SK-N-SH (cell line): ENCODE measurements at regions not wholly inside any gene's neighbourhood (a gene's known extent, or its start where the extent isn't known, plus 50 kb on each side); places are given as distances from the start of the nearest gene placed in this dataset.

Experiments used
- CTCF ChIA-PET: fragments of 300-600, 350-600 bp; formaldehyde crosslinking; extraction: SDS; loops from one replicate; lab custom pipeline; 2021; lab: Yijun Ruan, JAX
- POLR2A ChIA-PET: fragments of 350-600 bp; sonication (Branson Sonifier 250); formaldehyde crosslinking; extraction: SDS; loops from one replicate; lab custom pipeline; 2020; ENCODE audit warnings: antibody characterized with exemption, inconsistent platforms; lab: Yijun Ruan, JAX
- DNase-seq: peaks from one replicate; pipeline ENCODE4 v3.0.0; 2012
- H2AFZ ChIP-seq: fragments of 200-600 bp; sonication (generic); 2 replicates; pipeline ENCODE4 v1.8.1; 2016; ENCODE audit warnings: antibody characterized with exemption, mild to moderate bottlenecking, low read depth
- H3F3A ChIP-seq: fragments of 200-600 bp; sonication (generic); replicated peaks from 2 replicates; pipeline ENCODE3; 2016; ENCODE audit warnings: antibody characterized with exemption, mild to moderate bottlenecking; ENCODE audit not compliant: insufficient read depth
- H3K27ac ChIP-seq, 2 experiments: fragments of 200-500 bp in 1 of 2; fragments of 200-600 bp in 1 of 2; sonication (Bioruptor generic) in 1 of 2; sonication (generic), shearing (Covaris generic) in 1 of 2; 2 replicates each; pipeline versions ENCODE4 v1.5.1 to v1.6.1; 2014 to 2016; ENCODE audit warnings: low read depth in 2 of 2, inconsistent platforms in 1 of 2, low read length in 1 of 2, mild to moderate bottlenecking in 1 of 2, mixed read lengths in 1 of 2
- H3K27me3 ChIP-seq: fragments of 200-600 bp; sonication (generic), shearing (Covaris generic); 2 replicates; pipeline ENCODE4 v1.6.1; 2016; ENCODE audit warnings: mixed run types; ENCODE audit not compliant: insufficient read depth
- H3K36me3 ChIP-seq, 2 experiments: fragments of 200-500 bp in 1 of 2; fragments of 200-600 bp in 1 of 2; sonication (Bioruptor generic) in 1 of 2; sonication (generic) in 1 of 2; replicated peaks in 1 of 2; 2 replicates each; pipeline versions ENCODE3 to v1.5.1; 2014 to 2016; ENCODE audit warnings: low read length in 1 of 2, mild to moderate bottlenecking in 1 of 2; ENCODE audit not compliant: insufficient read depth in 2 of 2, control insufficient read depth in 1 of 2
- H3K4me1 ChIP-seq, 2 experiments: fragments of 200-500 bp in 1 of 2; fragments of 200-600 bp in 1 of 2; sonication (Bioruptor generic) in 1 of 2; sonication (generic), shearing (Covaris generic) in 1 of 2; 2 replicates each; pipeline versions ENCODE4 v1.5.1 to v1.6.1; 2014 to 2016; ENCODE audit warnings: low read depth in 1 of 2, low read length in 1 of 2, mixed run types in 1 of 2; ENCODE audit not compliant: insufficient read depth in 2 of 2, control insufficient read depth in 1 of 2
- H3K4me2 ChIP-seq: fragments of 200-600 bp; sonication (generic), shearing (Covaris generic); 2 replicates; pipeline ENCODE4 v1.6.1; 2017; ENCODE audit warnings: mixed run types
- H3K4me3 ChIP-seq, 2 experiments: fragments of 200-500 bp in 1 of 2; fragments of 200-600 bp in 1 of 2; sonication (Bioruptor generic) in 1 of 2; sonication (generic), shearing (Covaris generic) in 1 of 2; 2 replicates each; pipeline versions ENCODE4 v1.5.1 to v1.8.1; 2014 to 2016; ENCODE audit warnings: low read depth in 2 of 2, inconsistent platforms in 1 of 2, low read length in 1 of 2, mild to moderate bottlenecking in 1 of 2, mixed read lengths in 1 of 2, moderate library complexity in 1 of 2
- H3K79me2 ChIP-seq: fragments of 200-600 bp; sonication (generic); 2 replicates; pipeline ENCODE4 v1.8.1; 2017; ENCODE audit warnings: mild to moderate bottlenecking; ENCODE audit not compliant: insufficient read depth
- H3K9ac ChIP-seq: fragments of 200-600 bp; sonication (generic); 2 replicates; pipeline ENCODE4 v1.6.1; 2017; ENCODE audit warnings: mixed run types
- H3K9me2 ChIP-seq: fragments of 200-600 bp; sonication (generic); 2 replicates; pipeline ENCODE4 v1.6.1; 2017; ENCODE audit warnings: mixed run types
- H3K9me3 ChIP-seq: fragments of 200-600 bp; sonication (generic); 2 replicates; pipeline ENCODE4 v1.6.1; 2017; ENCODE audit warnings: mixed run types, mild to moderate bottlenecking, moderate library complexity
- H4K20me1 ChIP-seq: fragments of 200-600 bp; sonication (generic); 2 replicates; pipeline ENCODE4 v1.6.1; 2017; ENCODE audit warnings: mild to moderate bottlenecking, mixed run types; ENCODE audit not compliant: insufficient read depth
- ELF1 ChIP-seq: IDR thresholded peaks from 2 replicates; pipeline ENCODE4 v1.4.0; 2012
- EZH2phosphoT487 ChIP-seq: fragments of 200-600 bp; sonication (generic); IDR thresholded peaks from 2 replicates; pipeline ENCODE4 v1.6.1; 2017; ENCODE audit warnings: low read depth, mixed run types, mild to moderate bottlenecking, antibody characterized with exemption, moderate library complexity, borderline replicate concordance
- FOSL2 ChIP-seq: IDR thresholded peaks from 2 replicates; pipeline ENCODE4 v1.4.0; 2012; ENCODE audit warnings: low read depth, mild to moderate bottlenecking, moderate library complexity, borderline replicate concordance
- FOXM1 ChIP-seq: IDR thresholded peaks from 2 replicates; pipeline ENCODE4 v1.4.0; 2012; ENCODE audit warnings: low read depth, mild to moderate bottlenecking
- GABPA ChIP-seq: IDR thresholded peaks from 2 replicates; pipeline ENCODE4 v1.4.0; 2012; ENCODE audit warnings: low read depth, mild to moderate bottlenecking
- JUND ChIP-seq: IDR thresholded peaks from 2 replicates; pipeline ENCODE4 v1.4.0; 2012
- MXI1 ChIP-seq: IDR thresholded peaks from 2 replicates; pipeline ENCODE4 v1.6.1; 2012; ENCODE audit warnings: mild to moderate bottlenecking, low read depth, low read length, improper control_type of control experiment
- NFIC ChIP-seq: IDR thresholded peaks from 2 replicates; pipeline ENCODE4 v1.4.0; 2012; ENCODE audit warnings: borderline replicate concordance
- NRF1 ChIP-seq: IDR thresholded peaks from 2 replicates; pipeline ENCODE4 v1.6.1; 2012; ENCODE audit warnings: low read depth, mild to moderate bottlenecking, low read length
- PBX3 ChIP-seq: IDR thresholded peaks from 2 replicates; pipeline ENCODE4; 2012
- RCOR1 ChIP-seq: fragments of 150-350 bp; IDR thresholded peaks from 2 replicates; pipeline ENCODE4 v1.6.1; 2017; ENCODE audit warnings: antibody characterized with exemption, low read length
- REST ChIP-seq: IDR thresholded peaks from 2 replicates; pipeline ENCODE4 v1.6.1; 2012; ENCODE audit warnings: mild to moderate bottlenecking, low read depth, low read length, moderate library complexity
- RXRA ChIP-seq: IDR thresholded peaks from 2 replicates; pipeline ENCODE4 v1.4.0; 2012; ENCODE audit warnings: low read depth, mild to moderate bottlenecking, borderline replicate concordance
- SMC3 ChIP-seq: IDR thresholded peaks from 2 replicates; pipeline ENCODE4 v1.6.1; 2012; ENCODE audit warnings: low read depth, low read length, improper control_type of control experiment
- USF1 ChIP-seq: IDR thresholded peaks from 2 replicates; pipeline ENCODE4 v1.4.0; 2012; ENCODE audit warnings: low read depth, borderline replicate concordance
- USF2 ChIP-seq: fragments of 150-350 bp; IDR thresholded peaks from 2 replicates; pipeline ENCODE4 v1.6.1; 2017; ENCODE audit warnings: antibody characterized with exemption, low read length, low read depth, borderline replicate concordance
- YY1 ChIP-seq: IDR thresholded peaks from 2 replicates; pipeline ENCODE4 v1.4.0; 2012; ENCODE audit warnings: low read depth, mild to moderate bottlenecking
- WGBS: methylation state at CpG from one replicate; pipeline ENCODE4 v1.1.6; 2017; ENCODE audit warnings: low lambda C conversion rate; 5-methylcytosine and 5-hydroxymethylcytosine counted together

- Histone ChIP-seq H2AFZ (no peak overlapping the region), H3K4me1 (no peaks in the 10 kb centered on the region), H3K36me3 (no peaks in the 10 kb centered on the region), H3K4me3 (no peak overlapping the region), H3K79me2 (no peaks in the 10 kb centered on the region), H3K4me2 (no peak overlapping the region), H3K9me3 (no peaks in the 10 kb centered on the region; the same call in 1 of the 2 replicates), H3K9me2 (no peaks in the 10 kb centered on the region), H4K20me1 (no peaks in the 10 kb centered on the region), H3F3A (peaks cover 6% of the 10 kb centered on the region), H3K9ac (no peak overlapping the region), H3K27me3 (no peaks in the 10 kb centered on the region), H3K27ac (no peak overlapping the region)
- no peak for DNase-seq
- TF ChIP-seq RCOR1 (no peak), NRF1 (no peak), USF2 (no peak)
- 17% methylated on average over 2 of the region's 2 CpGs for WGBS
- ChIA-PET POLR2A (no interaction called here), CTCF (no interaction called here)
These were observed 341.6 kb upstream of the MEOX2 start for GRCh38 chr7:16028103-16028502.

GRCh38 chr7:16027396-16027795 lies 340.9 kb upstream of the MEOX2 start:
- Histone ChIP-seq H3K4me1 (no peaks in the 10 kb centered on the region), H4K20me1 (no peaks in the 10 kb centered on the region), H3K9ac (no peak overlapping the region), H3K4me2 (no peak overlapping the region), H3K4me3 (no peak overlapping the region), H3K36me3 (no peaks in the 10 kb centered on the region), H3K27me3 (no peaks in the 10 kb centered on the region), H3K9me3 (no peaks in the 10 kb centered on the region; the same call in 1 of the 2 replicates), H3K27ac (no peak overlapping the region), H3F3A (peaks cover 6% of the 10 kb centered on the region), H3K79me2 (no peaks in the 10 kb centered on the region), H2AFZ (no peak overlapping the region), H3K9me2 (no peaks in the 10 kb centered on the region)
- TF ChIP-seq REST (no peak), FOSL2 (no peak), NRF1 (no peak), RXRA (no peak), SMC3 (no peak), NFIC (no peak), RCOR1 (no peak), GABPA (no peak), ELF1 (no peak), USF2 (no peak), EZH2phosphoT487 (no peak), YY1 (no peak), PBX3 (no peak), MXI1 (no peak), USF1 (no peak), FOXM1 (no peak), JUND (no peak)
- WGBS: 2% methylated on average over 2 of the region's 2 CpGs
- POLR2A ChIA-PET: no interaction called here
- CTCF ChIA-PET: no interaction called here
- DNase-seq: no peak
